ENCODE measurements at regions not wholly inside any gene's neighbourhood (a gene's known extent, or its start where the extent isn't known, plus 50 kb on each side); places are given as distances from the start of the nearest gene placed in this dataset.

DNA sequence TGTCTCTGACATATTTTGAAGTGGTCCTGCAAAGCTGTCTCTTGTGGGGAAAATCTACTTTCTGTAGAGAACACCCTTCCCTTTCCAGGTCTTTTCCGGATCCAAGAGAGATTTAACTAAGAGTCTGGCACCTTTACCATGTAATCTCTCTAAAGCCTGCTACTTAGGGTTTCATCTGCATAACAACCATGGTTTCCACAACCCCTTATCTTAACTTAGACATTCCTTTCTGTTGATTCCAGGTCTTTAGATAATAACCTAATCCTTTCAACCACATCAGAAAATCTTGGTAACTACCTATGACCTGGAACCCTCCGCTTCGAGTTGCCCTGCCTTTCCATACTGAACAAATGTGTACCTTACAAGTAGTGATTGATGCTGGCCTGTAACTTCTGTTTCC is 243.6 kb upstream of the PTER start:
- TF ChIP-seq SP1 (IDR thresholded peaks at IDR 0.05) (no peak), LEF1 (IDR thresholded peaks at IDR 0.05; ENCODE audit: borderline replicate concordance) (no peak)

Measured in HEK293T (cell line).